HG02623 (cell line): ENCODE measurements at regions not wholly inside any gene's neighbourhood (a gene's known extent, or its start where the extent isn't known, plus 50 kb on each side); places are given as distances from the start of the nearest gene placed in this dataset.
A peak's percentile ranks its signal among the peaks of the same experiment; 100 is the strongest.

Experiments
- ATAC-seq: cut with Tn5 transposase; IDR thresholded peaks from one replicate; pipeline ENCODE4 v1.9.1; 2021; ENCODE audit warnings: moderate library complexity; ENCODE audit not compliant: unreplicated experiment

GRCh38 chr10:6660460-6660859 lies 80.4 kb upstream of the PRKCQ start:
- no peak for ATAC-seq

- ATAC-seq = no peak
Observed at GRCh38 chr10:6659451-6659850, 79.4 kb upstream of the PRKCQ start.

- ATAC-seq = no peak
Observed at GRCh38 chr10:6657669-6658068, 77.6 kb upstream of the PRKCQ start.

- no peak for ATAC-seq
Observed at GRCh38 chr10:6657196-6657595, 77.1 kb upstream of the PRKCQ start.

GRCh38 chr10:6654571-6654970 lies 74.5 kb upstream of the PRKCQ start:
- no peak for ATAC-seq

- no peak for ATAC-seq
Observed at GRCh38 chr10:6650586-6650985, 70.5 kb upstream of the PRKCQ start.

GRCh38 chr10:6649903-6650302 lies 69.8 kb upstream of the PRKCQ start:
- no peak for ATAC-seq

GRCh38 chr10:6648894-6649720 lies 69.0 kb upstream of the PRKCQ start:
- ATAC-seq = no peak

GRCh38 chr10:6647811-6648526 lies 67.9 kb upstream of the PRKCQ start:
- ATAC-seq = peak; percentile 63

- no peak for ATAC-seq
Observed at GRCh38 chr10:6643962-6644361, 63.9 kb upstream of the PRKCQ start.

GRCh38 chr10:6642876-6643275 lies 62.8 kb upstream of the PRKCQ start:
- ATAC-seq = no peak

- ATAC-seq = no peak
Observed at GRCh38 chr10:6640433-6641040, 60.5 kb upstream of the PRKCQ start.

GRCh38 chr10:6637053-6637452 lies 57.0 kb upstream of the PRKCQ start:
- ATAC-seq = no peak

GRCh38 chr10:6635784-6636183 lies 55.7 kb upstream of the PRKCQ start:
- ATAC-seq = no peak
